ENCODE measurements at regions not wholly inside any gene's neighbourhood (a gene's known extent, or its start where the extent isn't known, plus 50 kb on each side); places are given as distances from the start of the nearest gene placed in this dataset.

GRCh38 chr15:20409247-20409646 is 132.4 kb downstream of the GOLGA6L6 start (continued):
- TF ChIP-seq ATF3 (IDR thresholded peaks at IDR 0.05) (no peak), SIN3A (IDR thresholded peaks at IDR 0.05; ENCODE audit: low read depth) (no peak), EZH2 (IDR thresholded peaks at IDR 0.05) (no peak), SP1 (IDR thresholded peaks at IDR 0.05; ENCODE audit: low read depth) (no peak), POLR2A (IDR thresholded peaks at IDR 0.05; ENCODE audit: borderline replicate concordance, extremely low read depth, insufficient read depth, insufficient read length) (no peak), EZH2phosphoT487 (IDR thresholded peaks at IDR 0.05; ENCODE audit: borderline replicate concordance) (no peak), FOSL1 (IDR thresholded peaks at IDR 0.05; ENCODE audit: low read depth) (no peak), MAX (IDR thresholded peaks at IDR 0.05) (no peak)

GRCh38 chr15:20407553-20407952 is 134.0 kb downstream of the GOLGA6L6 start:
- H3K4me2 ChIP-seq (ENCODE audit: low read length), result no peak overlapping the region

More at GRCh38 chr15:20407553-20407952, 134.0 kb downstream of the GOLGA6L6 start:
- Histone ChIP-seq H3K27me3 (ENCODE audit: insufficient read depth, low read length) (no peaks in the 10 kb centered on the region), H3K9me2 (ENCODE audit: insufficient read depth) (no peaks in the 10 kb centered on the region), H3K4me1 (ENCODE audit: control insufficient read depth in 1 of 2, insufficient read depth in 2 of 2, low read length in 2 of 2) (peaks cover 0 to 2% of the 10 kb centered on the region in 2 experiments; a peak in 1 of 4 replicates), H3K36me3 (ENCODE audit: control insufficient read depth in 1 of 2, insufficient read depth in 2 of 2, low read length in 2 of 2) (peaks cover 0 to 5% of the 10 kb centered on the region in 2 experiments; a peak in 1 of 4 replicates), H3K27ac (ENCODE audit: low read depth, low read length) (no peak overlapping the region), H4K20me1 (ENCODE audit: insufficient read depth) (no peaks in the 10 kb centered on the region), H2AFZ (ENCODE audit: low read depth, low read length, poor library complexity, severe bottlenecking) (no peak overlapping the region), H3K9ac (ENCODE audit: low read length) (no peak overlapping the region), H3K79me2 (ENCODE audit: insufficient read depth, low read length) (no peaks in the 10 kb centered on the region), H3K4me3 (replicated peaks in 1 of 2; ENCODE audit: low read depth in 1 of 2, low read length in 2 of 2) (no peak overlapping the region), H3K9me3 (ENCODE audit: control insufficient read depth in 1 of 2, insufficient read depth in 1 of 2, low read depth in 1 of 2, low read length in 2 of 2) (peaks cover 41 to 68% of the 10 kb centered on the region in 2 experiments)
- CTCF ChIA-PET, result no interaction called here
- RAD21 ChIA-PET (ENCODE audit: low non-redundant PET in 1 of 2, low total read pairs in 2 of 2, uncharacterized antibody in 2 of 2, unreplicated experiment in 2 of 2), result no interaction called here
- no TSS peak for BruUV-seq (replicated peaks)
- POLR2A ChIA-PET, result no interaction called here
- TF ChIP-seq REST (IDR thresholded peaks at IDR 0.05; ENCODE audit: low read depth) (no peak), CBX3 (IDR thresholded peaks at IDR 0.05; ENCODE audit: low read depth) (no peak), CTCF (IDR thresholded peaks at IDR 0.05 in 2 of 3, conservative IDR thresholded peaks at IDR 0.05 in 1 of 3; ENCODE audit: borderline replicate concordance in 1 of 3, insufficient read depth in 1 of 3, low read depth in 2 of 3, low read length in 2 of 3) (no peak), ZBTB33 (IDR thresholded peaks at IDR 0.05; ENCODE audit: extremely low read depth, insufficient replicate concordance, low read length) (no peak), SP1 (IDR thresholded peaks at IDR 0.05; ENCODE audit: low read depth) (no peak), ELF1 (IDR thresholded peaks at IDR 0.05; ENCODE audit: borderline replicate concordance, low read depth) (no peak), SRF (IDR thresholded peaks at IDR 0.05; ENCODE audit: low read depth) (no peak), EGR1 (IDR thresholded peaks at IDR 0.05; ENCODE audit: low read depth) (no peak), ZFX (IDR thresholded peaks at IDR 0.05) (no peak), ZNF274 (IDR thresholded peaks at IDR 0.05; ENCODE audit: low read depth, low read length) (no peak)
- intact Hi-C loops (cut with micrococcal nuclease), result loop anchor here (10.0 kb wide), 1 partner anchor 193 kb away; no protein-coding TSS in a partner anchor
- ATAC-seq (no peak), DNase-seq (ENCODE audit: low read depth, low spot score) (no peak)

Measured in HCT116 (cell line).